ENCODE measurements at regions not wholly inside any gene's neighbourhood (a gene's known extent, or its start where the extent isn't known, plus 50 kb on each side); places are given as distances from the start of the nearest gene placed in this dataset.

DNA sequence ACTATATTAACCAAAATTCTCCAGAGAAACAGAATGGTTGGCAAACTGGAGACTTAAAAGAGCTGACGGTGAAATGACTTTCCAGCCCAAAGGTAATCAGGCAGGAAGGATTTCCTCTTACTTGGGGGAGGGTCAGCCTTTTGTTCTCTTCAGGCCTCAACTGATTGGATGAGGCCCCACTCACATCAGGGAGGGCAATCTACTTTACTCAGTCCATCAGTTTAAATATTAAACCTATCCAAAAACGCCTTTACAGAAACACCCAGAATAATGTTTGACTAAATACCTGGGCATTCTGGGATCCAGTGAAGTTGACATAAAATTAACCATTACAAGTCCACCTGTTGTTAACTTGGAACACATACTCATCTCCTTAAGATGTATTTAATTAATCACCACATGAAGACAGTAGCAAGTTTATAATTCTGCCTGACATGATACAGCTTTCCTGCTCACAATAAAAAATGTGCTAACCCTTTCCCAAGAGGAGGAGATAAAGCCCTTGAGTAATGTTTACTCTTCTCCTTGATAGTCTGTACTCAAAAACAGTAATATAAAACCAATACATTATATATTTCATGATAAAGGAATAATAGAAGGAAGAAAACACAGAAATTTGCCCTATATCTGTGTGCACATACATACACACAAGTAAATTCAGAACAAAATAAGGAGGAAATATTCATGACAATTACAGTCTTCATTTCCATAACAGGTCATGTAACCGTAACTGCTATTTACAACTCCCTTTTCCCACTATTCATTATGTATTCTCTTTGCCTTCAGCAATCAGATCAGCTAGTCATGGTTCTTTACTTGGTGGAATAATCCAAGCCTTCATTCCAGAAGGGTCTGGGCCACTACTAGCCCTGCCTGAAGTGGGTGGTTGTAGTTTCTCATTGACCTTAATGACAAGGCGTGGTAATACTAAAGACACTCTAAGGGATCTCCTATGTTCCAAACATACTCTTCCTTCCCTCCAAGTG lies 107.5 kb upstream of the RUNX1 start:
- Histone ChIP-seq H3K27me3 (no peaks in the 10 kb centered on the region), H3K36me3 (no peaks in the 10 kb centered on the region), H3K4me1 (no peaks in the 10 kb centered on the region), H3K27ac (no peak overlapping the region), H3K4me3 (replicated peaks in 1 of 3) (no peak overlapping the region), H3K9me3 (no peaks in the 10 kb centered on the region)
- WGBS, 2 donors, result 88 to 89% methylated on average over 4 of the region's 4 CpGs
- intact Hi-C loops (cut with DNase I), result no loop called here
- TF ChIP-seq POLR2A (IDR thresholded peaks at IDR 0.05), result no peak
- TF ChIP-seq CTCF (IDR thresholded peaks at IDR 0.05), result no peak
- no peak for DNase-seq

GRCh38 chr21:35154788-35155187 lies 105.7 kb upstream of the RUNX1 start:
- TF ChIP-seq POLR2A (IDR thresholded peaks at IDR 0.05) (no peak), CTCF (IDR thresholded peaks at IDR 0.05) (no peak)
- no peaks in the 10 kb centered on the region for H3K9me3 ChIP-seq
- no peaks in the 10 kb centered on the region for H3K27me3 ChIP-seq
- no peaks in the 10 kb centered on the region for H3K4me1 ChIP-seq
- intact Hi-C loops (cut with DNase I), result no loop called here
- H3K4me3 ChIP-seq (replicated peaks in 1 of 3), result no peak overlapping the region
- H3K27ac ChIP-seq, result no peak overlapping the region
- WGBS, 2 donors, result 75 to 77% methylated on average over 6 of the region's 6 CpGs
- H3K36me3 ChIP-seq, result no peaks in the 10 kb centered on the region
- no peak for DNase-seq

DNA sequence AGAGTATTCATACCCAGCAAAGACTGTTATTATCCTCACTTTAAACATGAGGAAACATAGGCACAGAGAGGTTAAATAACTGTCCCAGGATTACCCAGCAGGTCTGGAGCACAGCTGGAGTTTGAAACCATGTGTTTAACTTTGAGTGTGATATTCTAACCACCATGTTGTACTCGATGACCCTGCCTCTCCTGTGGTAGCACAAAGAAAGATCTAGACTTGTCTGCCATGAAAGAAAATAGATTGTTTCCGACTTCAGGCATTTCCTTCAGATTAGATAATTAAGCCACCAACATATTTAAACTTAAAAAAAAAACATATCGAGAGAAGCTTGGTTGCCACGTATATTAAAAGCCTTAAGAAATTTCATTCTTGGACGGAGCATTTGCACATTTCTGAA lies 104.6 kb upstream of the RUNX1 start:
- DNase-seq, result no peak
- WGBS, 2 donors, result 82 to 86% methylated on average over 5 of the region's 5 CpGs
- H3K4me3 ChIP-seq (replicated peaks in 1 of 3), result no peak overlapping the region
- H3K36me3 ChIP-seq, result no peaks in the 10 kb centered on the region
- no peak overlapping the region for H3K27ac ChIP-seq
- no peaks in the 10 kb centered on the region for H3K4me1 ChIP-seq
- H3K27me3 ChIP-seq, result no peaks in the 10 kb centered on the region
- intact Hi-C loops (cut with DNase I), result no loop called here
- no peaks in the 10 kb centered on the region for H3K9me3 ChIP-seq
- TF ChIP-seq POLR2A (IDR thresholded peaks at IDR 0.05), result no peak
- TF ChIP-seq CTCF (IDR thresholded peaks at IDR 0.05), result no peak

DNA sequence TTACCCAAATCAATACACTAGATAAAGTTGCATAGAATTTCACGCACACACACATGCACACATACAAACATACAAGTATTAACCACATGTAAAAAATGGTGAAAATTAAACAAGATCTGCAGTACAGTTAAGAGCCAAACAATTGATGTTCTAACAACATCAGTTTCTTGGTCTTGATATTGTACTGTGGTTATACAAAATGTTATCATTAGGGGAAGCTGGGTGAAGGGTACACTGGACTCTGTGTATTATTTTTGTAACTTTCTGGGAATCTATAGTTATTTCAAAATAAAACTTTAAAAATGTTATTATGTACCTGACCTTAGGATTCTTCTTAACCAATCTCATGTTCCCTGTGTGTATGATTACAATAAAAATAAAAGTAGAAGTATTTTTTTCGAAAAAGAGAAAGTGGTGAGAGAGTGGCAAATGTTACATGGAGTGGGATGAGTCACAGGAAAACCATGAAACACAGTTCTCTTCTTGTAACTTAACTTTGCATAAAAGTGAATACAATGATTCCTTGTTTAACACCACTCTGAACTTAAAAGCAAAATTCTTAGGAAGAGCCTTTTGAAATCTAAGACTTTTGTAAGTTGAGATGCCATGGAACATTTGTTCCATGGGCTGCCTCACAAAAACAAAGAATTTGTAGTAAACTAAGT lies 101.6 kb upstream of the RUNX1 start:
- H3K9me3 ChIP-seq, result no peaks in the 10 kb centered on the region
- no peaks in the 10 kb centered on the region for H3K4me1 ChIP-seq
- no peak overlapping the region for H3K27ac ChIP-seq
- H3K27me3 ChIP-seq, result no peaks in the 10 kb centered on the region
- WGBS, 2 donors, result 89% methylated on average over 2 of the region's 2 CpGs
- H3K4me3 ChIP-seq (replicated peaks in 1 of 3), result no peak overlapping the region
- TF ChIP-seq POLR2A (IDR thresholded peaks at IDR 0.05) (no peak), CTCF (IDR thresholded peaks at IDR 0.05) (no peak)
- H3K36me3 ChIP-seq, result no peaks in the 10 kb centered on the region
- intact Hi-C loops (cut with DNase I), result no loop called here
- DNase-seq, result no peak

- WGBS, 2 donors, result 65 to 67% methylated on average over 3 of the region's 3 CpGs
- Histone ChIP-seq H3K27ac (no peak overlapping the region), H3K4me3 (replicated peaks in 1 of 3) (no peak overlapping the region), H3K4me1 (no peaks in the 10 kb centered on the region), H3K9me3 (no peaks in the 10 kb centered on the region), H3K36me3 (no peaks in the 10 kb centered on the region), H3K27me3 (no peaks in the 10 kb centered on the region)
- DNase-seq, result no peak
- TF ChIP-seq POLR2A (IDR thresholded peaks at IDR 0.05) (no peak), CTCF (IDR thresholded peaks at IDR 0.05) (no peak)
- intact Hi-C loops (cut with DNase I), result no loop called here
Measured at GRCh38 chr21:35149698-35150097, 100.6 kb upstream of the RUNX1 start.

All from thyroid gland (tissue), 4 donors.